A549 (cell line): ENCODE measurements at regions not wholly inside any gene's neighbourhood (a gene's known extent, or its start where the extent isn't known, plus 50 kb on each side); places are given as distances from the start of the nearest gene placed in this dataset.

Experiments used
- ATAC-seq, 2 experiments: fragments of 200-7000 bp in 1 of 2; fragments of >200 bp in 1 of 2; cut with Nextera tagmentation in 1 of 2; cut with Tn5 transposase in 1 of 2; 3 replicates each; pipeline versions ENCODE4 v1.8.0 to v1.9.1; 2018 to 2020; ENCODE audit warnings: mild to moderate bottlenecking in 1 of 2, moderate library complexity in 1 of 2
- CTCF ChIA-PET: fragments of 300-600 bp; sonication (Branson Sonifier 250); formaldehyde crosslinking; extraction: SDS; loops from one replicate; lab custom pipeline; 2021; ENCODE audit warnings: antibody characterized with exemption, inconsistent platforms; lab: Yijun Ruan, JAX
- POLR2A ChIA-PET: fragments of 350-600 bp; formaldehyde crosslinking; extraction: SDS; loops from one replicate; lab custom pipeline; 2021; ENCODE audit warnings: antibody characterized with exemption, inconsistent platforms; lab: Yijun Ruan, JAX
- DNase-seq, 2 experiments: peaks; one replicate each; pipeline versions ENCODE4 v3.0.0 to v3.0.0-alpha.2; 2011 to 2016; ENCODE audit warnings: low read depth in 1 of 2, low spot score in 1 of 2
- FAIRE-seq: peaks from 2 replicates; lab custom pipeline; 2011; peaks lifted over from hg19 to GRCh38; lab: Jason Lieb, UNC
- H3K27ac ChIP-seq, 2 experiments: fragments of >200 bp; sonication (Bioruptor Twin); formaldehyde crosslinking; 3 replicates each; pipeline ENCODE4 v1.5.1; 2016 to 2017
- H3K4me1 ChIP-seq: fragments of >200 bp; sonication (Bioruptor Twin); formaldehyde crosslinking; 3 replicates; pipeline ENCODE4 v1.6.1; 2016
- H3K4me2 ChIP-seq: fragments of >200 bp; sonication (Bioruptor Twin); formaldehyde crosslinking; 3 replicates; pipeline ENCODE4 v1.6.1; 2016
- H3K4me3 ChIP-seq: fragments of >200 bp; sonication (Bioruptor Twin); formaldehyde crosslinking; 3 replicates; pipeline ENCODE4 v1.5.1; 2016
- H3K9me3 ChIP-seq: fragments of >200 bp; sonication (Bioruptor Twin); formaldehyde crosslinking; 3 replicates; pipeline ENCODE4 v1.6.1; 2016
- CBX8 ChIP-seq: fragments of 200-600 bp; sonication (generic); IDR thresholded peaks from 2 replicates; pipeline ENCODE4 v1.6.1; 2016
- CHD4 ChIP-seq: fragments of 200-600 bp; sonication (generic); IDR thresholded peaks from 2 replicates; pipeline ENCODE4 v1.6.1; 2016; ENCODE audit warnings: antibody characterized with exemption, mild to moderate bottlenecking, borderline replicate concordance
- E2F6 ChIP-seq: IDR thresholded peaks from 2 replicates; pipeline ENCODE4 v1.6.1; 2012; ENCODE audit warnings: low read depth, borderline replicate concordance
- EHF ChIP-seq: fragments of 250-450 bp; sonication (Bioruptor Pico); IDR thresholded peaks from 2 replicates; pipeline ENCODE4 v1.5.0; 2020; ENCODE audit warnings: mild to moderate bottlenecking
- FOXS1 ChIP-seq: fragments of 250-450 bp; sonication (Bioruptor Pico); IDR thresholded peaks from 2 replicates; pipeline ENCODE4 v1.5.0; 2020; ENCODE audit warnings: mild to moderate bottlenecking, moderate library complexity
- GATA3 ChIP-seq: IDR thresholded peaks from 2 replicates; pipeline ENCODE4 v1.6.1; 2012; ENCODE audit warnings: borderline replicate concordance
- HES2 ChIP-seq: fragments of >200 bp; sonication (Bioruptor Twin); formaldehyde crosslinking; IDR thresholded peaks from 2 replicates; pipeline ENCODE4 v1.6.1; 2016
- HOXB13 ChIP-seq: fragments of 250-450 bp; sonication (Bioruptor Pico); IDR thresholded peaks from 2 replicates; pipeline ENCODE4 v1.5.0; 2020; ENCODE audit warnings: low read depth, mild to moderate bottlenecking, moderate library complexity
- JUNB ChIP-seq: fragments of >200 bp; sonication (Bioruptor Twin); formaldehyde crosslinking; IDR thresholded peaks from 2 replicates; pipeline ENCODE4 v1.6.1; 2016
- MYC ChIP-seq: IDR thresholded peaks from 2 replicates; pipeline ENCODE4 v1.6.1; 2012; ENCODE audit warnings: mild to moderate bottlenecking, inconsistent platforms, low read length, improper control_type of control experiment, borderline replicate concordance
- NFE2L2 ChIP-seq: fragments of 150-350 bp; conservative IDR thresholded peaks from 2 replicates; pipeline ENCODE4 v1.6.1; 2014; ENCODE audit warnings: low read length
- NPAS2 ChIP-seq: fragments of 250-450 bp; sonication (Bioruptor Pico); IDR thresholded peaks from 2 replicates; pipeline ENCODE4 v1.8.0; 2022; ENCODE audit warnings: mild to moderate bottlenecking, moderate library complexity, borderline replicate concordance
- NR3C1 ChIP-seq: fragments of >200 bp; sonication (Bioruptor Twin); formaldehyde crosslinking; IDR thresholded peaks from 3 replicates; pipeline ENCODE4 v1.6.1; 2017
- REST ChIP-seq: fragments of 200-600 bp; sonication (generic); IDR thresholded peaks from 2 replicates; pipeline ENCODE4 v1.6.1; 2016; ENCODE audit warnings: antibody characterized with exemption, mild to moderate bottlenecking, moderate library complexity
- SMC3 ChIP-seq: fragments of >200 bp; sonication (Bioruptor Twin); formaldehyde crosslinking; IDR thresholded peaks from 3 replicates; pipeline ENCODE4 v1.6.1; 2018; ENCODE audit warnings: inconsistent platforms
- SREBF2 ChIP-seq: fragments of 450-650 bp; IDR thresholded peaks from 2 replicates; pipeline ENCODE4 v1.6.1; 2014; ENCODE audit warnings: mild to moderate bottlenecking, moderate library complexity
- TFCP2L1 ChIP-seq: fragments of 250-450 bp; sonication (Bioruptor Pico); IDR thresholded peaks from 2 replicates; pipeline ENCODE4 v1.5.0; 2021; ENCODE audit warnings: mild to moderate bottlenecking
- ZFP36 ChIP-seq: fragments of 450-650 bp; IDR thresholded peaks from 2 replicates; pipeline ENCODE4 v1.6.1; 2014; ENCODE audit warnings: borderline replicate concordance; ENCODE audit not compliant: partially characterized antibody
- WGBS: methylation state at CpG from one replicate; pipeline ENCODE4 v1.1.6; 2017; ENCODE audit errors: missing lambda C conversion rate; 5-methylcytosine and 5-hydroxymethylcytosine counted together
- TF ChIP-seq, protein P1 (sequence below): fragments of >200 bp; sonication (Bioruptor Twin); formaldehyde crosslinking; IDR thresholded peaks from 3 replicates; pipeline ENCODE4 v1.5.1; 2016
- TF ChIP-seq, protein P2 (sequence below): IDR thresholded peaks from 2 replicates; pipeline ENCODE4 v1.6.1; 2012

GRCh38 chr12:72136792-72137191, 135.4 kb upstream of the TRHDE start:
- no peak overlapping the region for H3K4me2 ChIP-seq
- TF ChIP-seq SMC3: no peak
- TF ChIP-seq NFE2L2: no peak
- no peak for TF ChIP-seq EHF
- TF ChIP-seq MYC: no peak
- no peak for TF ChIP-seq JUNB
- TF ChIP-seq TFCP2L1 (CRISPR knock-in tag): no peak
- TF ChIP-seq FOXS1 (CRISPR knock-in tag): no peak
- no peak for TF ChIP-seq HES2
- TF ChIP-seq SREBF2: no peak
- no peak for TF ChIP-seq E2F6
- no peaks in the 10 kb centered on the region for H3K9me3 ChIP-seq
- DNase-seq (no peak), FAIRE-seq (no peak), ATAC-seq (no peak)
- H3K4me1 ChIP-seq: no peaks in the 10 kb centered on the region
- no peak overlapping the region for H3K27ac ChIP-seq
- 0% methylated on average over 5 of the region's 5 CpGs for WGBS
- ChIA-PET CTCF (no interaction called here), POLR2A (no interaction called here)
- no peak overlapping the region for H3K4me3 ChIP-seq

DNA sequence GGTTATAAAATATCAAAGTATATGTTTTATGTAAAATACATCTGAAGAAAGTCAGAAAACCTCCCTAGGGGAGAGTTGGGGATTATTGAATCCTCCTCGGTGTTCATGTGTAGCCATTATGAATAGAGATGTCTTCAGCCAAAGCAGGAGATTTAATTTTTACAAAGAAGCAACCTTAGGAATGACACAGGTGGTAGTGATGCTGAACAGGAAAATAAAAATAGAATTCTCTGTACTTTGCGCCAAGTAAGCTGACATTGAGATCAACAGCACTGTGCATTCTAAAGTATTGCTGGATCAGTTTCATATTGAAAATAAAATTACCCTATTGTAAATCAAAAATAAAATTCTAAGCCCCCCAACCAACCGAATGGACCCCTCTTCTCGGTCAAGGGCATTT, 132.8 kb upstream of the TRHDE start:
- 25% methylated on average over 4 of the region's 4 CpGs for WGBS
- ATAC-seq (no peak), FAIRE-seq (no peak)

More for the DNA sequence above, 132.8 kb upstream of the TRHDE start:
- H3K4me2 ChIP-seq: no peak overlapping the region
- POLR2A ChIA-PET: no interaction called here
- H3K4me3 ChIP-seq: no peak overlapping the region
- no peaks in the 10 kb centered on the region for H3K9me3 ChIP-seq
- CTCF ChIA-PET: interaction anchor here (0.7 kb wide), 1 partner anchor 92 kb away, joined by 3 read pairs; no protein-coding TSS in a partner anchor
- no peak for TF ChIP-seq HOXB13
- no peak for TF ChIP-seq CHD4
- TF ChIP-seq MYC: no peak
- TF ChIP-seq, protein P1, sequence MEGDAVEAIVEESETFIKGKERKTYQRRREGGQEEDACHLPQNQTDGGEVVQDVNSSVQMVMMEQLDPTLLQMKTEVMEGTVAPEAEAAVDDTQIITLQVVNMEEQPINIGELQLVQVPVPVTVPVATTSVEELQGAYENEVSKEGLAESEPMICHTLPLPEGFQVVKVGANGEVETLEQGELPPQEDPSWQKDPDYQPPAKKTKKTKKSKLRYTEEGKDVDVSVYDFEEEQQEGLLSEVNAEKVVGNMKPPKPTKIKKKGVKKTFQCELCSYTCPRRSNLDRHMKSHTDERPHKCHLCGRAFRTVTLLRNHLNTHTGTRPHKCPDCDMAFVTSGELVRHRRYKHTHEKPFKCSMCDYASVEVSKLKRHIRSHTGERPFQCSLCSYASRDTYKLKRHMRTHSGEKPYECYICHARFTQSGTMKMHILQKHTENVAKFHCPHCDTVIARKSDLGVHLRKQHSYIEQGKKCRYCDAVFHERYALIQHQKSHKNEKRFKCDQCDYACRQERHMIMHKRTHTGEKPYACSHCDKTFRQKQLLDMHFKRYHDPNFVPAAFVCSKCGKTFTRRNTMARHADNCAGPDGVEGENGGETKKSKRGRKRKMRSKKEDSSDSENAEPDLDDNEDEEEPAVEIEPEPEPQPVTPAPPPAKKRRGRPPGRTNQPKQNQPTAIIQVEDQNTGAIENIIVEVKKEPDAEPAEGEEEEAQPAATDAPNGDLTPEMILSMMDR: no peak
- TF ChIP-seq, protein P2, sequence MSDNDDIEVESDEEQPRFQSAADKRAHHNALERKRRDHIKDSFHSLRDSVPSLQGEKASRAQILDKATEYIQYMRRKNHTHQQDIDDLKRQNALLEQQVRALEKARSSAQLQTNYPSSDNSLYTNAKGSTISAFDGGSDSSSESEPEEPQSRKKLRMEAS: no peak
- TF ChIP-seq GATA3: no peak
- TF ChIP-seq NPAS2 (CRISPR knock-in tag): no peak
- no peak for TF ChIP-seq CBX8
- TF ChIP-seq ZFP36: no peak
- no peak for TF ChIP-seq REST
- no peak for TF ChIP-seq NR3C1
- no peaks in the 10 kb centered on the region for H3K4me1 ChIP-seq
- no peak for DNase-seq
- no peak overlapping the region for H3K27ac ChIP-seq
